Thyroid gland (tissue), 4 donors: ENCODE measurements at regions not wholly inside any gene's neighbourhood (a gene's known extent, or its start where the extent isn't known, plus 50 kb on each side); places are given as distances from the start of the nearest gene placed in this dataset.

Experiments used
- POLR2A ChIP-seq, 2 donors: fragments of 450-650 bp; IDR thresholded peaks; one replicate each; pipeline ENCODE4 v1.6.1; 2017; ENCODE audit warnings: antibody characterized with exemption in 2 of 2, mild to moderate bottlenecking in 2 of 2, moderate library complexity in 1 of 2
- TF ChIP-seq, protein P1 (sequence below), 6 experiments: fragments of 200-600 bp in 3 of 6; fragments of 450-650 bp in 3 of 6; sonication (generic) in 3 of 6; IDR thresholded peaks; one replicate each; pipeline ENCODE4 v1.5.1; 2016 to 2019; ENCODE audit warnings: antibody characterized with exemption in 6 of 6, mild to moderate bottlenecking in 2 of 6, inconsistent platforms in 1 of 6, moderate library complexity in 1 of 6

GRCh38 chr9:87300915-87301314 lies 196.8 kb upstream of the DAPK1 start:
- TF ChIP-seq, protein P1, sequence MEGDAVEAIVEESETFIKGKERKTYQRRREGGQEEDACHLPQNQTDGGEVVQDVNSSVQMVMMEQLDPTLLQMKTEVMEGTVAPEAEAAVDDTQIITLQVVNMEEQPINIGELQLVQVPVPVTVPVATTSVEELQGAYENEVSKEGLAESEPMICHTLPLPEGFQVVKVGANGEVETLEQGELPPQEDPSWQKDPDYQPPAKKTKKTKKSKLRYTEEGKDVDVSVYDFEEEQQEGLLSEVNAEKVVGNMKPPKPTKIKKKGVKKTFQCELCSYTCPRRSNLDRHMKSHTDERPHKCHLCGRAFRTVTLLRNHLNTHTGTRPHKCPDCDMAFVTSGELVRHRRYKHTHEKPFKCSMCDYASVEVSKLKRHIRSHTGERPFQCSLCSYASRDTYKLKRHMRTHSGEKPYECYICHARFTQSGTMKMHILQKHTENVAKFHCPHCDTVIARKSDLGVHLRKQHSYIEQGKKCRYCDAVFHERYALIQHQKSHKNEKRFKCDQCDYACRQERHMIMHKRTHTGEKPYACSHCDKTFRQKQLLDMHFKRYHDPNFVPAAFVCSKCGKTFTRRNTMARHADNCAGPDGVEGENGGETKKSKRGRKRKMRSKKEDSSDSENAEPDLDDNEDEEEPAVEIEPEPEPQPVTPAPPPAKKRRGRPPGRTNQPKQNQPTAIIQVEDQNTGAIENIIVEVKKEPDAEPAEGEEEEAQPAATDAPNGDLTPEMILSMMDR (IDR thresholded peaks at IDR 0.05), result no peak
- no peak for TF ChIP-seq POLR2A (IDR thresholded peaks at IDR 0.05)
